MCF 10A (cell line): ENCODE measurements at regions not wholly inside any gene's neighbourhood (a gene's known extent, or its start where the extent isn't known, plus 50 kb on each side); places are given as distances from the start of the nearest gene placed in this dataset.

Experiments used
- BruUV-seq: library from RNA; stranded (reverse); fragments of 400-500 nt; replicated peaks from 2 replicates; lab custom pipeline; 2021; lab: Mats Ljungman, UMichigan
- CTCF ChIA-PET: fragments of 300-600 bp; sonication (Branson Sonifier 250); formaldehyde crosslinking; extraction: SDS; loops from one replicate; lab custom pipeline; 2021; ENCODE audit warnings: antibody characterized with exemption, inconsistent platforms; lab: Yijun Ruan, JAX
- POLR2A ChIA-PET: fragments of 300-600, 350-650 bp; sonication (Branson Sonifier 250); formaldehyde crosslinking; extraction: SDS; loops from one replicate; lab custom pipeline; 2020; ENCODE audit warnings: antibody characterized with exemption, inconsistent platforms; lab: Yijun Ruan, JAX
- DNase-seq: peaks from one replicate; pipeline ENCODE4 v3.0.0-alpha.2; 2018; ENCODE audit not compliant: unreplicated experiment
- H3K27ac Mint-ChIP-seq: one replicate; pipeline ENCODE4 v1.8.0; 2022; ENCODE audit warnings: mild to moderate bottlenecking, low read depth, mixed read lengths; ENCODE audit not compliant: unreplicated experiment
- H3K27me3 Mint-ChIP-seq: one replicate; pipeline ENCODE4 v1.8.0; 2022; ENCODE audit warnings: mixed read lengths; ENCODE audit not compliant: insufficient read depth, unreplicated experiment
- H3K36me3 Mint-ChIP-seq: one replicate; pipeline ENCODE4 v1.8.0; 2022; ENCODE audit warnings: mild to moderate bottlenecking, moderate library complexity, mixed read lengths; ENCODE audit not compliant: insufficient read depth, unreplicated experiment
- H3K4me1 Mint-ChIP-seq: one replicate; pipeline ENCODE4 v1.8.0; 2022; ENCODE audit warnings: mixed read lengths; ENCODE audit not compliant: insufficient read depth, unreplicated experiment
- H3K4me3 Mint-ChIP-seq: one replicate; pipeline ENCODE4 v1.8.0; 2022; ENCODE audit warnings: mild to moderate bottlenecking, moderate library complexity, mixed read lengths; ENCODE audit not compliant: unreplicated experiment
- H3K9me3 Mint-ChIP-seq: one replicate; pipeline ENCODE4 v1.8.0; 2022; ENCODE audit warnings: mixed read lengths; ENCODE audit not compliant: unreplicated experiment
- CTCF ChIP-seq: fragments of 200-600 bp; IDR thresholded peaks from one replicate; pipeline ENCODE4 v1.8.0; 2022; ENCODE audit warnings: antibody characterized with exemption, mild to moderate bottlenecking; ENCODE audit not compliant: unreplicated experiment
- intact Hi-C: fragments of 100-400 bp; cut with micrococcal nuclease; formaldehyde crosslinking; loops from 2 replicates; pipeline ENCODE4 v1.14.1; 2022

DNA sequence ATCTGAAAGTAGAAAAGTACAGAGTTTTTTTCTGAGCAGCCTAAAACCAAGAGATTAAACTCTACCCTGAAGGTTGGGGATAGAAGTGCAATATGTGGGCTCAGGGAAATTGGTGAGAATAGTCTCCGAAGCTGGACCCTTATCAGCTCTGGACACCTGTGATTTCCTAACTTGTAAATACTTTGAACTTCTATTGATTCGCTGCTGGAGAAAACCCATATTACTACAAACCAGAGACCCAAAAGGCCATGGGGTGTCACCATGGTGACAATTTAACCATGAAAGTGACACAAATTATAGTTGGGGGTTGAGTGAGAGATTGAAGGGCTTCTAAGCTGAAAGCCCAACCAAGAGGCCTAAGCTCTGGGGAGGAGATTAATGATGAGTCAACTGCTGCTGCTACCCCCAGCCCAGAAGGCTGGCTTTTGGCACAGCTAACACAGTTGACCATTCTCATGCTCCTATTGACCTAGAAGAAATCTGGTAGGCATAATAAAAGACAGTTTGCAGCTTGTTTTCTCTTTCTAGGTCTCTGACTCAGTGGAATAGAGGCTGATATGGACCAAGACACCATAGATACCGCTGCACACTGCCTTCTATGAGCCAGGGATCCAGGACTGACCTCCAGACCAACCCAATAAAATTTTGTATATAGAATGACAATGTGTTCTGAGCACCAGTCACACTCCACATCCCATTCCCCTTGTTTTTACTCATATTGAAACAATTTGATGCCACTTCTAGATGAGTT, 131.9 kb upstream of the FNDC3A start:
- no peak for TF ChIP-seq CTCF
- no peaks in the 10 kb centered on the region for H3K36me3 Mint-ChIP-seq
- no peak for DNase-seq
- H3K27ac Mint-ChIP-seq: no peak overlapping the region
- H3K4me1 Mint-ChIP-seq: peaks cover 1% of the 10 kb centered on the region
- POLR2A ChIA-PET: no interaction called here
- H3K4me3 Mint-ChIP-seq: no peak overlapping the region
- no TSS peak for BruUV-seq
- intact Hi-C loops: no loop called here
- CTCF ChIA-PET: no interaction called here
- no peaks in the 10 kb centered on the region for H3K9me3 Mint-ChIP-seq
- H3K27me3 Mint-ChIP-seq: no peaks in the 10 kb centered on the region

GRCh38 chr13:48844676-48845075, 131.0 kb upstream of the FNDC3A start:
- no TSS peak for BruUV-seq
- no peak for DNase-seq
- no peak overlapping the region for H3K27ac Mint-ChIP-seq
- ChIA-PET CTCF (no interaction called here), POLR2A (no interaction called here)
- H3K27me3 Mint-ChIP-seq: no peaks in the 10 kb centered on the region
- H3K4me1 Mint-ChIP-seq: no peaks in the 10 kb centered on the region
- intact Hi-C loops: no loop called here
- no peaks in the 10 kb centered on the region for H3K36me3 Mint-ChIP-seq
- no peak overlapping the region for H3K4me3 Mint-ChIP-seq
- no peaks in the 10 kb centered on the region for H3K9me3 Mint-ChIP-seq
- no peak for TF ChIP-seq CTCF

DNA sequence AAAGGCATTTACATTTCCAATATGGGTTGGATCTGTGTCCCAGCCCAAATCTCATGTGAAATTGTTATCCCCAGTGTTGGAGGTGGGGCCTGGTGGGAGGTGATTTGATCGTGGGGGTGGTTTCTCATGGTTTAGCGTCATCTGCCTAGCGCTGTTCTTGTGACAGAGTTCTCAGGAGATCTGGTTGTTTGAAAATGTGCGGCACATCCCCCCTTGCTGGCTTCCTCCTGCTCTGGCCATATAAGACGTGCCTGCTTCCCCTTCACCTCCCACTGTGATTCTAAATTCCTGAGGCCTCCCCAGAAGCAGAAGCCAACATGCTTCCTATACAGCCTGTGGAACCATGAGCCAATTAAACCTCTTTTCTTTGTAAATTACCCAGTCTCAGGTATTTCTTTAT, 126.2 kb upstream of the FNDC3A start:
- H3K9me3 Mint-ChIP-seq: no peaks in the 10 kb centered on the region
- DNase-seq: no peak
- no peaks in the 10 kb centered on the region for H3K27me3 Mint-ChIP-seq
- H3K4me3 Mint-ChIP-seq: no peak overlapping the region
- H3K4me1 Mint-ChIP-seq: no peaks in the 10 kb centered on the region
- intact Hi-C loops: no loop called here
- ChIA-PET CTCF (no interaction called here), POLR2A (no interaction called here)
- H3K27ac Mint-ChIP-seq: no peak overlapping the region
- TF ChIP-seq CTCF: no peak
- no TSS peak for BruUV-seq
- no peaks in the 10 kb centered on the region for H3K36me3 Mint-ChIP-seq

GRCh38 chr13:48851707-48852106, 124.0 kb upstream of the FNDC3A start:
- Mint-ChIP-seq H3K9me3 (no peaks in the 10 kb centered on the region), H3K4me3 (no peak overlapping the region), H3K27me3 (no peaks in the 10 kb centered on the region), H3K27ac (no peak overlapping the region), H3K36me3 (no peaks in the 10 kb centered on the region), H3K4me1 (no peaks in the 10 kb centered on the region)
- TF ChIP-seq CTCF: no peak
- POLR2A ChIA-PET: interaction anchor here (0.8 kb wide), 1 partner anchor 9 kb away, joined by 3 read pairs; no protein-coding TSS in a partner anchor
- no TSS peak for BruUV-seq
- CTCF ChIA-PET: no interaction called here
- no peak for DNase-seq
- intact Hi-C loops: no loop called here
